Fibroblast of lung (primary cell): ENCODE measurements at regions not wholly inside any gene's neighbourhood (a gene's known extent, or its start where the extent isn't known, plus 50 kb on each side); places are given as distances from the start of the nearest gene placed in this dataset.
A peak's percentile ranks its signal among the peaks of the same experiment; 100 is the strongest.

Experiments used
- DNase-seq, 2 donors: peaks; one replicate each; pipeline versions ENCODE4 v3.0.0 to v3.0.0-alpha.2; 2010; ENCODE audit warnings: low read depth in 2 of 2
- H2AFZ ChIP-seq: 2 replicates; pipeline ENCODE4 v1.5.1; 2012; ENCODE audit warnings: low read length, control low read depth, inconsistent platforms
- H3K27ac ChIP-seq: 2 replicates; pipeline ENCODE4 v1.5.1; 2011; ENCODE audit warnings: low read length, control low read depth; ENCODE audit not compliant: insufficient read depth
- H3K27me3 ChIP-seq: 2 replicates; pipeline ENCODE4 v1.5.1; 2011; ENCODE audit warnings: mild to moderate bottlenecking, low read length; ENCODE audit not compliant: control insufficient read depth, insufficient read depth
- H3K36me3 ChIP-seq: 2 replicates; pipeline ENCODE4 v1.5.1; 2011; ENCODE audit warnings: low read length; ENCODE audit not compliant: control insufficient read depth, insufficient read depth
- H3K4me1 ChIP-seq: 2 replicates; pipeline ENCODE4 v1.5.1; 2011; ENCODE audit warnings: low read length; ENCODE audit not compliant: control insufficient read depth, insufficient read depth; ENCODE audit errors: extremely low read depth
- H3K4me2 ChIP-seq: 2 replicates; pipeline ENCODE4 v1.5.1; 2011; ENCODE audit warnings: low read length, control low read depth; ENCODE audit not compliant: insufficient read depth; ENCODE audit errors: extremely low read depth
- H3K4me3 ChIP-seq, 4 experiments: fragments of 200-600 bp in 1 of 4; sonication (generic) in 1 of 4; replicated peaks in 1 of 4; 2 replicates each; pipeline ENCODE4 v1.5.1; 2011 to 2016; ENCODE audit warnings: low read length in 4 of 4, low read depth in 3 of 4, mild to moderate bottlenecking in 3 of 4, control low read depth in 2 of 4, inconsistent platforms in 1 of 4, mixed read lengths in 1 of 4; ENCODE audit not compliant: insufficient read depth in 1 of 4; ENCODE audit errors: control extremely low read depth in 1 of 4
- H3K79me2 ChIP-seq: 2 replicates; pipeline ENCODE4 v1.5.1; 2012; ENCODE audit warnings: mild to moderate bottlenecking, low read length, inconsistent platforms; ENCODE audit not compliant: control insufficient read depth, insufficient read depth
- H3K9ac ChIP-seq: 2 replicates; pipeline ENCODE4 v1.5.1; 2011; ENCODE audit warnings: mild to moderate bottlenecking, low read length, control low read depth; ENCODE audit not compliant: insufficient read depth
- H3K9me3 ChIP-seq: 2 replicates; pipeline ENCODE4 v1.5.1; 2012; ENCODE audit warnings: low read depth, low read length; ENCODE audit not compliant: control insufficient read depth, insufficient read depth
- H4K20me1 ChIP-seq: 2 replicates; pipeline ENCODE4 v1.5.1; 2011; ENCODE audit warnings: low read length; ENCODE audit not compliant: control insufficient read depth, insufficient read depth; ENCODE audit errors: extremely low read depth
- EZH2 ChIP-seq: IDR thresholded peaks from 2 replicates; pipeline ENCODE4 v1.5.1; 2012; ENCODE audit warnings: low read length, control low read depth, mild to moderate bottlenecking; ENCODE audit errors: missing control alignments
- TF ChIP-seq, protein P1 (sequence below), 2 donors: IDR thresholded peaks in 1 of 2; conservative IDR thresholded peaks in 1 of 2; 1 replicate in 1 of 2; 2 replicates in 1 of 2; pipeline ENCODE4 v1.5.1; 2011 to 2012; ENCODE audit warnings: low read length in 2 of 2, control low read depth in 1 of 2, inconsistent platforms in 1 of 2, low read depth in 1 of 2, mild to moderate bottlenecking in 1 of 2

DNA sequence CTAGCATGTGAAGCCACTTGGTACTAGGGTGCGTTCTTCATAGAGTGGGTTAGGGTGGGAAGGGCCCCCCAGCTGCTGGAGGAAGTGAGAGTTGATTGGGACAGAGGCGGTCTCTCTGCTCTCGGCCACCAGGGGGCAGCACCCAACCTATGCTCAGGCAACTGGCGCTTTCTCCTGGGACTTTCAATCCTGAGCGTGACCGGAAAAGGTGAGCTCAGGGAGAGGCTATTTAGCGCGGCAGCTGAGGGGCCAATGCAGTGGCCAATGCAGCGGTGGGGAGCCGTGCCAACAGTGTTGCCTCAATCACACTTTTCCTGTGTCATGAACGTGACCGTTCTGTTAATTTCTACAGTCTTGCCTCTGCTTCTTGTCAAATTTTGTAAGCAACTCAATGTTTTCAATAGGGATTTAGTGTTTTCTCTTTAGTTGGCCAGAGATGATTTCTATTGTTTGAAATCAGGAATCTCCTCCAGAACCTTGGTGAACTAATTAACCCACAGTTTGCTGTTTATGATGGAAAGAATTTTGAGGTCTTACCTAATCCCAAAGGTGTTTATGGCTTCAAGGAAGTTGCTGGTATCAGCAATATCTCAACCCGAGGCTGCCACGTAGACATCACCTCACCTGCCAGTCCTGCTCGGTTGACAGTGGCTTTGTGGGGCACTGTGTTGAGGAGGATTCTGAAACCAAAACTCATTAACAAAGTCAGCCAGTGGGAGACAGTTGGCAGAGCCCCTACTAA is 67.9 kb upstream of the PDZD8 start:
- H3K27ac ChIP-seq, result no peak overlapping the region
- no peaks in the 10 kb centered on the region for H3K4me1 ChIP-seq
- H4K20me1 ChIP-seq, result no peaks in the 10 kb centered on the region
- H3K4me3 ChIP-seq, result no peak overlapping the region
- TF ChIP-seq, protein P1, sequence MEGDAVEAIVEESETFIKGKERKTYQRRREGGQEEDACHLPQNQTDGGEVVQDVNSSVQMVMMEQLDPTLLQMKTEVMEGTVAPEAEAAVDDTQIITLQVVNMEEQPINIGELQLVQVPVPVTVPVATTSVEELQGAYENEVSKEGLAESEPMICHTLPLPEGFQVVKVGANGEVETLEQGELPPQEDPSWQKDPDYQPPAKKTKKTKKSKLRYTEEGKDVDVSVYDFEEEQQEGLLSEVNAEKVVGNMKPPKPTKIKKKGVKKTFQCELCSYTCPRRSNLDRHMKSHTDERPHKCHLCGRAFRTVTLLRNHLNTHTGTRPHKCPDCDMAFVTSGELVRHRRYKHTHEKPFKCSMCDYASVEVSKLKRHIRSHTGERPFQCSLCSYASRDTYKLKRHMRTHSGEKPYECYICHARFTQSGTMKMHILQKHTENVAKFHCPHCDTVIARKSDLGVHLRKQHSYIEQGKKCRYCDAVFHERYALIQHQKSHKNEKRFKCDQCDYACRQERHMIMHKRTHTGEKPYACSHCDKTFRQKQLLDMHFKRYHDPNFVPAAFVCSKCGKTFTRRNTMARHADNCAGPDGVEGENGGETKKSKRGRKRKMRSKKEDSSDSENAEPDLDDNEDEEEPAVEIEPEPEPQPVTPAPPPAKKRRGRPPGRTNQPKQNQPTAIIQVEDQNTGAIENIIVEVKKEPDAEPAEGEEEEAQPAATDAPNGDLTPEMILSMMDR (conservative IDR thresholded peaks at IDR 0.05 in 1 of 2, IDR thresholded peaks at IDR 0.05 in 1 of 2; ENCODE audit: low read depth in 1 of 2, low read length in 2 of 2), result peak; percentile 55 to 61
- TF ChIP-seq EZH2, result no peak
- no peaks in the 10 kb centered on the region for H3K36me3 ChIP-seq
- DNase-seq, result peak; percentile 29 to 58
- H3K9ac ChIP-seq, result no peak overlapping the region
- no peaks in the 10 kb centered on the region for H3K27me3 ChIP-seq
- no peak overlapping the region for H2AFZ ChIP-seq
- no peak overlapping the region for H3K4me2 ChIP-seq
- no peaks in the 10 kb centered on the region for H3K79me2 ChIP-seq
- no peaks in the 10 kb centered on the region for H3K9me3 ChIP-seq

DNA sequence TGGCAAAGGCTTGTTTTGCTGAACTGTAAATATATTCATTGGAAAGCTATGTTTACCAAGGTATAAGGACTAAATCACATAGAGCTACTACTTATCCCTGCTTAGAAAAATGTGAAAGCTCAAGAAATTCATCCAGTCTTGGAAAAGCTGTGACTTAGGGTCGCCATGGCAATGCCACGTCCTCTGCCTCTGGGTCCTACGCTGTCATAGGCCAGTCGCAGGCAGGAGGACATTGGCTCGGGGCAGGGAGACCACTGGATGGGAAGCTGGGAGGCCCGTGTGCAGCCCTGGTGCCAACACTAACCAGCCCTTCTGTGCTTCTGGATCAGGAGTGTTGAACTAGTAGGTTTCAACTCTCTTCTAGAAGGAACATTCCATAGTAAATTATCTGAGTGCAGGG is 67.3 kb upstream of the PDZD8 start:
- Histone ChIP-seq H4K20me1 (no peaks in the 10 kb centered on the region), H3K9me3 (no peaks in the 10 kb centered on the region), H3K4me3 (no peak overlapping the region), H3K4me2 (no peak overlapping the region), H3K9ac (no peak overlapping the region), H3K27ac (no peak overlapping the region), H3K79me2 (no peaks in the 10 kb centered on the region), H3K36me3 (no peaks in the 10 kb centered on the region), H3K4me1 (no peaks in the 10 kb centered on the region), H2AFZ (no peak overlapping the region), H3K27me3 (no peaks in the 10 kb centered on the region)
- TF ChIP-seq EZH2, result no peak
- TF ChIP-seq, protein P1 (conservative IDR thresholded peaks at IDR 0.05 in 1 of 2, IDR thresholded peaks at IDR 0.05 in 1 of 2; ENCODE audit: low read depth in 1 of 2, low read length in 2 of 2), result no peak
- DNase-seq, result peak in 1 of 2 donors; percentile 21

DNA sequence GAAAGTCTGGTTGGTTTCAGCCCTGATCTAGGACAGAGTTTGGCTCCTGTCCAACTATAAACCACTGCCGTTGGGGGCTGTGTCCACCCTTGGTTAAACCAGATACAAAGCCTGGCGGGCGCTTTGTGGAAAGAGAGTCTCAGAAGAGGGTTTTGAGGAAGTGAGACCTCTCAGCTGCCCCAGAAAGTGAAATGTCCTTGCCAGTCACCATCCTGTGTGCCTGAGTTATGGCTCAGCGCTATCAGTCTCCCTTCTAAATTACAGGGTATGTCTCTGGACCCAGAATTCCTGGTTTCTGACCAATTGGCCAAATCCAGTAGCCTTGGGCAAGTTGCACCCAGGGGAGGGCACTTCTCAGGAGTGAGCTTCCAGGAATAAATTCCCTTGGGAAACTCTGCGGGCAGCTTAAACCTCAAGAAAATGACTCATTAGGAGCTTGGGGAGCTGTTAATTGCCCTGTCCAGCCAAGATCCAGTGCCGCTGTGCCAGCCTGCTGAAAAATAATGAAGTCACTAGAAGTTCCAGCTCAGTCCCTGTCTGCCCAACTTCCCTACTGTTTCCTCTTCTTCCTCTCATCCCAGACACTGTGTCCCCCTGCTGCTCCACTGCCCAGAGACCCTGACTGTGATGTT is 66.7 kb upstream of the PDZD8 start:
- H3K9me3 ChIP-seq, result no peaks in the 10 kb centered on the region
- no peaks in the 10 kb centered on the region for H4K20me1 ChIP-seq
- no peaks in the 10 kb centered on the region for H3K79me2 ChIP-seq
- DNase-seq, result peak in 1 of 2 donors; percentile 92
- no peaks in the 10 kb centered on the region for H3K27me3 ChIP-seq
- H3K4me1 ChIP-seq, result no peaks in the 10 kb centered on the region
- H3K36me3 ChIP-seq, result no peaks in the 10 kb centered on the region
- no peak overlapping the region for H3K27ac ChIP-seq
- no peak overlapping the region for H2AFZ ChIP-seq
- H3K9ac ChIP-seq, result no peak overlapping the region
- H3K4me2 ChIP-seq, result no peak overlapping the region
- no peak for TF ChIP-seq EZH2
- TF ChIP-seq, protein P1 (conservative IDR thresholded peaks at IDR 0.05 in 1 of 2, IDR thresholded peaks at IDR 0.05 in 1 of 2; ENCODE audit: low read depth in 1 of 2, low read length in 2 of 2), result no peak
- no peak overlapping the region for H3K4me3 ChIP-seq
